HEK293 (cell line): ENCODE measurements at regions not wholly inside any gene's neighbourhood (a gene's known extent, or its start where the extent isn't known, plus 50 kb on each side); places are given as distances from the start of the nearest gene placed in this dataset.

Source experiments
- RBAK ChIP-seq: fragments of 450-650 bp; formaldehyde crosslinking; IDR thresholded peaks from 2 replicates; pipeline ENCODE4 v1.5.1; 2016; ENCODE audit warnings: missing biosample characterization, missing genetic modification characterization
- REST ChIP-seq: fragments of 450-650 bp; formaldehyde crosslinking; IDR thresholded peaks from 2 replicates; pipeline ENCODE4 v1.5.1; 2016; ENCODE audit warnings: missing biosample characterization, missing genetic modification characterization
- SALL2 ChIP-seq: fragments of 450-650 bp; formaldehyde crosslinking; IDR thresholded peaks from 2 replicates; pipeline ENCODE4 v1.5.0; 2017; ENCODE audit warnings: missing biosample characterization, mild to moderate bottlenecking, missing genetic modification characterization, borderline replicate concordance
- ZBTB20 ChIP-seq: fragments of 450-650 bp; formaldehyde crosslinking; IDR thresholded peaks from 2 replicates; pipeline ENCODE4 v1.5.1; 2016; ENCODE audit warnings: missing biosample characterization, missing genetic modification characterization
- ZBTB48 ChIP-seq: fragments of 450-650 bp; formaldehyde crosslinking; IDR thresholded peaks from 2 replicates; pipeline ENCODE4 v1.5.1; 2016; ENCODE audit warnings: missing biosample characterization, missing genetic modification characterization
- ZNF146 ChIP-seq: fragments of 450-650 bp; formaldehyde crosslinking; IDR thresholded peaks from 2 replicates; pipeline ENCODE4 v1.5.1; 2016; ENCODE audit warnings: missing biosample characterization, missing genetic modification characterization
- ZNF302 ChIP-seq: fragments of 450-650 bp; formaldehyde crosslinking; IDR thresholded peaks from 2 replicates; pipeline ENCODE4 v1.5.1; 2016; ENCODE audit warnings: missing biosample characterization, missing genetic modification characterization, low read depth
- ZNF311 ChIP-seq: fragments of 450-650 bp; formaldehyde crosslinking; IDR thresholded peaks from 2 replicates; pipeline ENCODE4 v1.5.1; 2017; ENCODE audit warnings: missing biosample characterization, missing genetic modification characterization, borderline replicate concordance
- TF ChIP-seq, protein P1 (sequence below): fragments of 450-650 bp; formaldehyde crosslinking; IDR thresholded peaks from 2 replicates; pipeline ENCODE4 v1.5.1; 2016; ENCODE audit warnings: missing biosample characterization, missing genetic modification characterization

DNA sequence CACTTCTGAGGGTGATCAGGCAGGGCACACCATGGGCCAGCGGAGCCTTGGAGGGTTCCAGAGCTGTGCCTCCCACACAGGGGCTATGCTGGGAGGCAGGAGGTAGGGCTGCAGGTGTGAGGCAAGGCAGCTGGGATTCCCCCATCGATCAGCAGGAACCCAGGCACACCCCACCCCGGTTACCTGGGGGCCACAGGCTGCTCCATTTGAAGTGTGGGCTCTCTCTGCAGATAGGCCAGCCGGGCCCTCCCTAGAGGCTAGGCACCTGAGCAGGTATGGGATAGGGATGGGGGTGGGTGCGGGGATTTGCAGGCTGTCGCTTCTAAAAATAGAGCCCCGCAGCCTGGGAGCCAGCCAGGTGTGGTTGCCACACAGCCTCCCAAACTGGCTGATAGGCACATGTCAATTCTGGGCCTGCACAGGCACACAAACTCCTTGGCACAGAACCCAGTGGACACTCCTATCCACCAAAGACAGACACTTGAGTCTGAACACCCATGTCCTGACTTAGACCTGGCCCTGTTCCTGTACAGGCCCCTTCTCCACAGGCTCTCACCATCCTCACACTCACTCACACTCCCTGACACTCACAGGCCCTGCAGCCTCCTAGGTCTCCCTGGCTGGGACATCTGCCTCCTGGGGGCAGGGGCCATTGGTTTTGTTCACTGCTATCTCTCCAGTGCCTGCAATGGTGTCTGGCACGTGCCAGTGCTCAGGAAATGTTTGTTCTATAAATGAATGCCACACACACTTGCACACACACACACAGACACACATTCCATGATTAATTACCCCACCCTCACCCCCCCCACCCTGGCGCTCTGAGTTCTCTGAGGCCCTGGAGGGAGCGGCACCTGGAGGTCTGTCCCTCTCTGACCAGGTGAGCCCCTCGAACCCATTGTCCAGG lies 73.4 kb downstream of the ZFP36L2 start:
- TF ChIP-seq REST (tag by site-specific recombination) (no peak), RBAK (no peak), ZNF146 (tag by site-specific recombination) (no peak), ZBTB48 (tag by site-specific recombination) (no peak), ZNF302 (tag by site-specific recombination) (no peak), ZBTB20 (tag by site-specific recombination) (no peak), SALL2 (tag by site-specific recombination) (no peak), ZNF311 (tag by site-specific recombination) (no peak)
- TF ChIP-seq, protein P1, sequence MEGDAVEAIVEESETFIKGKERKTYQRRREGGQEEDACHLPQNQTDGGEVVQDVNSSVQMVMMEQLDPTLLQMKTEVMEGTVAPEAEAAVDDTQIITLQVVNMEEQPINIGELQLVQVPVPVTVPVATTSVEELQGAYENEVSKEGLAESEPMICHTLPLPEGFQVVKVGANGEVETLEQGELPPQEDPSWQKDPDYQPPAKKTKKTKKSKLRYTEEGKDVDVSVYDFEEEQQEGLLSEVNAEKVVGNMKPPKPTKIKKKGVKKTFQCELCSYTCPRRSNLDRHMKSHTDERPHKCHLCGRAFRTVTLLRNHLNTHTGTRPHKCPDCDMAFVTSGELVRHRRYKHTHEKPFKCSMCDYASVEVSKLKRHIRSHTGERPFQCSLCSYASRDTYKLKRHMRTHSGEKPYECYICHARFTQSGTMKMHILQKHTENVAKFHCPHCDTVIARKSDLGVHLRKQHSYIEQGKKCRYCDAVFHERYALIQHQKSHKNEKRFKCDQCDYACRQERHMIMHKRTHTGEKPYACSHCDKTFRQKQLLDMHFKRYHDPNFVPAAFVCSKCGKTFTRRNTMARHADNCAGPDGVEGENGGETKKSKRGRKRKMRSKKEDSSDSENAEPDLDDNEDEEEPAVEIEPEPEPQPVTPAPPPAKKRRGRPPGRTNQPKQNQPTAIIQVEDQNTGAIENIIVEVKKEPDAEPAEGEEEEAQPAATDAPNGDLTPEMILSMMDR: no peak
